ENCODE measurements at regions not wholly inside any gene's neighbourhood (a gene's known extent, or its start where the extent isn't known, plus 50 kb on each side); places are given as distances from the start of the nearest gene placed in this dataset.

GRCh38 chr7:34389332-34390078 lies 268.5 kb upstream of the NPSR1 start:
- Mint-ChIP-seq H3K27ac (peak overlapping the region; percentile 30; the same call in 1 of the 2 replicates), H3K4me3 (no peak overlapping the region), H3K9me3 (peaks cover 3% of the 10 kb centered on the region), H3K4me1 (peaks cover 46% of the 10 kb centered on the region), H3K27me3 (ENCODE audit: low read depth) (no peaks in the 10 kb centered on the region), H3K36me3 (peaks cover 1% of the 10 kb centered on the region; the same call in 1 of the 2 replicates)
- ChIA-PET POLR2A (no interaction called here), CTCF (no interaction called here)
- peak; percentile 76 for ATAC-seq
- no peak for TF ChIP-seq ZNF425 (CRISPR knock-in tag; conservative IDR thresholded peaks at IDR 0.05)
- no peak for TF ChIP-seq ZNF423 (CRISPR knock-in tag; IDR thresholded peaks at IDR 0.05)
- no peak for TF ChIP-seq MXD4 (CRISPR knock-in tag; IDR thresholded peaks at IDR 0.05; ENCODE audit: borderline replicate concordance)
- TF ChIP-seq, protein P1, sequence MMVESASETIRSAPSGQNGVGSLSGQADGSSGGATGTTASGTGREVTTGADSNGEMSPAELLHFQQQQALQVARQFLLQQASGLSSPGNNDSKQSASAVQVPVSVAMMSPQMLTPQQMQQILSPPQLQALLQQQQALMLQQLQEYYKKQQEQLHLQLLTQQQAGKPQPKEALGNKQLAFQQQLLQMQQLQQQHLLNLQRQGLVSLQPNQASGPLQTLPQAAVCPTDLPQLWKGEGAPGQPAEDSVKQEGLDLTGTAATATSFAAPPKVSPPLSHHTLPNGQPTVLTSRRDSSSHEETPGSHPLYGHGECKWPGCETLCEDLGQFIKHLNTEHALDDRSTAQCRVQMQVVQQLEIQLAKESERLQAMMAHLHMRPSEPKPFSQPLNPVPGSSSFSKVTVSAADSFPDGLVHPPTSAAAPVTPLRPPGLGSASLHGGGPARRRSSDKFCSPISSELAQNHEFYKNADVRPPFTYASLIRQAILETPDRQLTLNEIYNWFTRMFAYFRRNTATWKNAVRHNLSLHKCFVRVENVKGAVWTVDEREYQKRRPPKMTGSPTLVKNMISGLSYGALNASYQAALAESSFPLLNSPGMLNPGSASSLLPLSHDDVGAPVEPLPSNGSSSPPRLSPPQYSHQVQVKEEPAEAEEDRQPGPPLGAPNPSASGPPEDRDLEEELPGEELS (CRISPR knock-in tag; IDR thresholded peaks at IDR 0.05): no peak
- no peak for TF ChIP-seq CREB1 (CRISPR knock-in tag; IDR thresholded peaks at IDR 0.05)
- no peak for TF ChIP-seq ATF2 (CRISPR knock-in tag; IDR thresholded peaks at IDR 0.05; ENCODE audit: borderline replicate concordance, low read depth)
- TF ChIP-seq, protein P2, sequence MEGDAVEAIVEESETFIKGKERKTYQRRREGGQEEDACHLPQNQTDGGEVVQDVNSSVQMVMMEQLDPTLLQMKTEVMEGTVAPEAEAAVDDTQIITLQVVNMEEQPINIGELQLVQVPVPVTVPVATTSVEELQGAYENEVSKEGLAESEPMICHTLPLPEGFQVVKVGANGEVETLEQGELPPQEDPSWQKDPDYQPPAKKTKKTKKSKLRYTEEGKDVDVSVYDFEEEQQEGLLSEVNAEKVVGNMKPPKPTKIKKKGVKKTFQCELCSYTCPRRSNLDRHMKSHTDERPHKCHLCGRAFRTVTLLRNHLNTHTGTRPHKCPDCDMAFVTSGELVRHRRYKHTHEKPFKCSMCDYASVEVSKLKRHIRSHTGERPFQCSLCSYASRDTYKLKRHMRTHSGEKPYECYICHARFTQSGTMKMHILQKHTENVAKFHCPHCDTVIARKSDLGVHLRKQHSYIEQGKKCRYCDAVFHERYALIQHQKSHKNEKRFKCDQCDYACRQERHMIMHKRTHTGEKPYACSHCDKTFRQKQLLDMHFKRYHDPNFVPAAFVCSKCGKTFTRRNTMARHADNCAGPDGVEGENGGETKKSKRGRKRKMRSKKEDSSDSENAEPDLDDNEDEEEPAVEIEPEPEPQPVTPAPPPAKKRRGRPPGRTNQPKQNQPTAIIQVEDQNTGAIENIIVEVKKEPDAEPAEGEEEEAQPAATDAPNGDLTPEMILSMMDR (IDR thresholded peaks at IDR 0.05): no peak
- TF ChIP-seq NFYB (CRISPR knock-in tag; conservative IDR thresholded peaks at IDR 0.05; ENCODE audit: low read depth): no peak
- TF ChIP-seq, protein P3, sequence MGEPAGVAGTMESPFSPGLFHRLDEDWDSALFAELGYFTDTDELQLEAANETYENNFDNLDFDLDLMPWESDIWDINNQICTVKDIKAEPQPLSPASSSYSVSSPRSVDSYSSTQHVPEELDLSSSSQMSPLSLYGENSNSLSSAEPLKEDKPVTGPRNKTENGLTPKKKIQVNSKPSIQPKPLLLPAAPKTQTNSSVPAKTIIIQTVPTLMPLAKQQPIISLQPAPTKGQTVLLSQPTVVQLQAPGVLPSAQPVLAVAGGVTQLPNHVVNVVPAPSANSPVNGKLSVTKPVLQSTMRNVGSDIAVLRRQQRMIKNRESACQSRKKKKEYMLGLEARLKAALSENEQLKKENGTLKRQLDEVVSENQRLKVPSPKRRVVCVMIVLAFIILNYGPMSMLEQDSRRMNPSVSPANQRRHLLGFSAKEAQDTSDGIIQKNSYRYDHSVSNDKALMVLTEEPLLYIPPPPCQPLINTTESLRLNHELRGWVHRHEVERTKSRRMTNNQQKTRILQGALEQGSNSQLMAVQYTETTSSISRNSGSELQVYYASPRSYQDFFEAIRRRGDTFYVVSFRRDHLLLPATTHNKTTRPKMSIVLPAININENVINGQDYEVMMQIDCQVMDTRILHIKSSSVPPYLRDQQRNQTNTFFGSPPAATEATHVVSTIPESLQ (CRISPR knock-in tag; IDR thresholded peaks at IDR 0.05): no peak
- no peak for TF ChIP-seq RELA (CRISPR knock-in tag; IDR thresholded peaks at IDR 0.05; ENCODE audit: borderline replicate concordance)
- no peak for TF ChIP-seq NFE2L1 (CRISPR knock-in tag; IDR thresholded peaks at IDR 0.05)
- TF ChIP-seq CDX4 (CRISPR knock-in tag; IDR thresholded peaks at IDR 0.05; ENCODE audit: borderline replicate concordance): no peak
- TF ChIP-seq NR1H2 (CRISPR knock-in tag; IDR thresholded peaks at IDR 0.05): no peak
- TF ChIP-seq CBFB (CRISPR knock-in tag; IDR thresholded peaks at IDR 0.05; ENCODE audit: low read depth): no peak
- TF ChIP-seq, protein P4, sequence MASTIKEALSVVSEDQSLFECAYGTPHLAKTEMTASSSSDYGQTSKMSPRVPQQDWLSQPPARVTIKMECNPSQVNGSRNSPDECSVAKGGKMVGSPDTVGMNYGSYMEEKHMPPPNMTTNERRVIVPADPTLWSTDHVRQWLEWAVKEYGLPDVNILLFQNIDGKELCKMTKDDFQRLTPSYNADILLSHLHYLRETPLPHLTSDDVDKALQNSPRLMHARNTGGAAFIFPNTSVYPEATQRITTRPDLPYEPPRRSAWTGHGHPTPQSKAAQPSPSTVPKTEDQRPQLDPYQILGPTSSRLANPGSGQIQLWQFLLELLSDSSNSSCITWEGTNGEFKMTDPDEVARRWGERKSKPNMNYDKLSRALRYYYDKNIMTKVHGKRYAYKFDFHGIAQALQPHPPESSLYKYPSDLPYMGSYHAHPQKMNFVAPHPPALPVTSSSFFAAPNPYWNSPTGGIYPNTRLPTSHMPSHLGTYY (CRISPR knock-in tag; IDR thresholded peaks at IDR 0.05): no peak
- TF ChIP-seq, protein P5, sequence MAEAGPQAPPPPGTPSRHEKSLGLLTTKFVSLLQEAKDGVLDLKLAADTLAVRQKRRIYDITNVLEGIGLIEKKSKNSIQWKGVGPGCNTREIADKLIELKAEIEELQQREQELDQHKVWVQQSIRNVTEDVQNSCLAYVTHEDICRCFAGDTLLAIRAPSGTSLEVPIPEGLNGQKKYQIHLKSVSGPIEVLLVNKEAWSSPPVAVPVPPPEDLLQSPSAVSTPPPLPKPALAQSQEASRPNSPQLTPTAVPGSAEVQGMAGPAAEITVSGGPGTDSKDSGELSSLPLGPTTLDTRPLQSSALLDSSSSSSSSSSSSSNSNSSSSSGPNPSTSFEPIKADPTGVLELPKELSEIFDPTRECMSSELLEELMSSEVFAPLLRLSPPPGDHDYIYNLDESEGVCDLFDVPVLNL (CRISPR knock-in tag; IDR thresholded peaks at IDR 0.05; ENCODE audit: borderline replicate concordance, low read depth): no peak
- no peak for TF ChIP-seq ZNF671 (CRISPR knock-in tag; IDR thresholded peaks at IDR 0.05)
- TF ChIP-seq GTF2I (CRISPR knock-in tag; conservative IDR thresholded peaks at IDR 0.05): no peak
- DNase-seq (ENCODE audit: low spot score): no peak
